ENCODE measurements at regions not wholly inside any gene's neighbourhood (a gene's known extent, or its start where the extent isn't known, plus 50 kb on each side); places are given as distances from the start of the nearest gene placed in this dataset.
"Not testable (repeated sequence)": the region's sequence is repeated elsewhere in the genome, so short reads cannot be mapped to it uniquely, and the experiment has no call there.

DNA sequence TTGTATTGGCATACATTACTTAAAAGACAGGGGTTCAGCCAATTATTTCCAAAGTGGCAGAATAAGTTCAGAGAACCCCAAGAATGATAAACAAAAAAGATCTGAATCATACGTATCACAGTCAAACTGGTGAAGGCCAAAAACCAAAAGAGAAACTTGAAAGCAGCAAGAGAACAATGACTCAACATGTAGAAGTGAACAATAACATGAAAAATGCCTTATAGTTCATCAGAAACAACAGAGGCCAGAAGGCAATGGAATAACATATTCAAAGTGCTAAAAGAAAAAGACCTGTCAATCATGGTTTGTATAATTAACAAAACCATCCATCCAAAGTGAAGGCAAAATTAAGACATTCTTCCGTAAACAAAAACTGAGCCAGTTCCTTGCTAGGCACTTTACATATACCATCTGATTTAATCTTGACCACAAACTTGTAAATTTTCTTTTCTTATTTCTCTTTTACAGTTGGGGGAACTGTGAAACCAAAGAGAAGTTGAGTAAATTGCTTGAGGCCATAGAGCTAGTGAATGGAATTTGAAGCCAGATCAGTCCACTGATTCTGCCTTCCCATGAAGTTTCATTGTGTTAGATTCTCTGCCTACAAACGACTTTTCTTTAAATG is 232.1 kb upstream of the SEL1L start:
- DNase-seq, result no peak

DNA sequence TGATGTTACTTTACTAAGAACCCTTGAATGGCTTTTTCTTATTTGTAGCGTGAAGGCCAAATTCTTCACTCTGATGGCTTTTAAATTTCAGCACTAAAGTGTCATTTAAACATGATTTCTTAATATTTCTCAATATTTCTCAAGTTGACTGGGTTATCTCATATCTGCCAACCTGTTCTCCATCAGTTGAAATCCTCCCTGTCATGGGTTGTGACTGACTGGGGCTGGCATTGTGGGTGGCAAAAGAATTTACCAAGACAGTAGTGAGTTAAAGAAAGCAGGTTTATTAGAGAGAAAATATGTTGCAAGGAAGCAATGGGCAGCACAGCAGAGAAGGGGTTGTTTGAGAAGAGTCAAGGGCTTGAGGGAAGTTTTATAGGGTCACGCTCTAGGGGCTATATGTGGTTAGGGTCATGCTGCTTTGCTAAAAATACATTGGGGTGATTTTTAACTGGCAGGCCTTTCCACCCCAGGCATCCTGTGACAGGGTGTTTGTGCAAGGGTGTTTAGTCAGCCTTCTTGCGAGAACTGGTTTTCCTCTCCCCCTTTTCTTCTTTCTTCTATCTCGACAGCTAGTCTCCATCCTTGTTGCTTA is 232.8 kb upstream of the SEL1L start:
- DNase-seq, result no peak

DNA sequence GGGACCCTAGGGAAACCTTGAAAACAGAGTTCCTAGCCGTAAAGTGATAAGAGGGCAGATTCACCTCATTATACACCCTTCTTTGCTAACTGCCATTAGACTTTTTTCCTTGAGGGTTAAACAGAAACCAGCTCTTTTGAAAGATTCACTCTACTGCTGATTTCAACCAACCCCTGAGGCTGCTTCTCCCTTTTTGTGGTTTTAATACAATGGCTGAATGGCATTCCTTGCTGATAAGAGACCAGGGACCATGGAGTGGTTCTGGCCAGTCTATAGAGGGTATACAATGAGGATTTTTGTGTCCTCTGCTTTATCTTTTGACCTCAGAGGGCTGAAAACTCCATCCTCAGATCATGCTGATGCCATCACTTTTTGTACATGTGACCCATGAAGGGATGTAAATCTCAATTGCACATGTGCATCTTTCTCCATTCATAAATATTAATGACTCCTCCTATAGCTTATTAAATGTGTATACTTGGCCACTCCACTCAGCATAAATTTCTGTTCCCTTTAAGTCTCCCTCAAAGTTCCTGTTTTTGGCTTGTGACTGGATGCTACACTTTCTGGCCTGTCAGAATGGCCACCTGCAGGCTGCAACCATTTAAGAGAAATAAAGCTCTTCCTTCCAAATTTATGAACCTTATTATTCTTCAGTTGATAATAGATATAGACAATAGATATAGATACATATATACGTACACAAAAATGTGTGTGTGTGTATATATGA is 233.8 kb upstream of the SEL1L start:
- DNase-seq, result no peak

DNA sequence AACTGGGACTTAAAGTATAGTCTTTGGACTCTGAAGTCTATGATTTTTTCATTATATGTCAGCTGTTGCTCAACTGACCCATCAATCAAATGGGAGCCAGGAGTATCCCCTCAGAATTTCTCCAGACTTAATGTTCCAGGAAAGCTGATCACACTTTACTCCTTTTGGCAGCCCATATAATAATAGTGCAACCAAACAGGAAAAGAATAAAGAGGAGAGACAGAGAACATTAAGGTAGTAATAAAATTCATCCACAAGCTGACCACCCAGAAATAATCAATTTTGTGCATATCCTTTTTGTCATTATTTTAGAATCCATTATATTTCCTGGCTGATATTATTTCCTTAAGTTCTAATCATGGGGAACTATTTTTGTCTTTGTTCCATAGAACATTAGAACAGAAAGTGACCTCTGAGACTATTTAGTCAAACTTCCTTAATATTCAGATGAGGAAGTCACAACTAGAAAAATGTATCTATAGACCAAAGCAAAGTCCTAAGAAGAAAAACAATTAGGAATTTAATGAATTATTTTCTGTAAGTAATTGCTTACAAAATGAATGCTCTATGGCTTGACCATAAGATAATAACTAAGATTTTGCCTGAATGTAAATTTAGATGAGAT is 238.1 kb upstream of the SEL1L start:
- DNase-seq, result no peak

DNA sequence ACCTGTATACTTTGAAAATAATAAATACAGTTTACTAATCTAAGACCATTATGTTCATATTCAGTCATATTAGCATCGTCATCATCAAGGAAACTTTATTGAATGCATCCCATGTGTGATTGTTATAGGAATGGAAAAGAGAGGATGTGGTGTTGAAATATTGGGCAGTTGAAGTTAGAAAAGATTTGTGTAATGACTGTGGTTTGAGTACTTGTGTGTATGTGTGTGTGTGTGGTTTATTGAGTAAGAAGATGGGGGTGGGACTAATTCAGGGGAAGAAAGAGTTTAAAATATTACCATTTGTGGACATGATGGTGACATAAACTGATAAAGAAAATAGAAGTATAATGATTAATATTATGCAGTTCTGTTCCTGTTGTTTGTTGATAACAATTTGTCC is 238.7 kb upstream of the SEL1L start:
- no peak for DNase-seq

DNA sequence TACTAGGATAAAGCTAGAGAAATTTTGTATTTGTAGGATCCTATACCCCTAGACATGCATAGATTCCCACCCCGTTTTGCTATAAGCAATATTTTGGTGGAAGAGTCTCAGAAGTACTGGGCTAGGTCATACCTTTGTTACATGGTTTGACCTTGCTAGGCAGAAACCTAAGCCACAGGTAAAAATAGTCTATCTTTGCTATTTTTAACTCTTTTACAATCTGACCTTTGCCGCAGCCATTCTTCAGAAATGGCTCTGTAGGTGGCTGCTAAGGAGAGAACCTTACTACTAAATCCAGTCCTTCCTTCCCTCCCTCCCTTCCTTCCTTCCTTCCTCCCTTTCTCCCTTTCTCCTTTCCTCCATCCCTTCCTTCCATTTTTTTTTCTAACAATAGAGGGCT is 242.9 kb upstream of the SEL1L start:
- no peak for DNase-seq

DNA sequence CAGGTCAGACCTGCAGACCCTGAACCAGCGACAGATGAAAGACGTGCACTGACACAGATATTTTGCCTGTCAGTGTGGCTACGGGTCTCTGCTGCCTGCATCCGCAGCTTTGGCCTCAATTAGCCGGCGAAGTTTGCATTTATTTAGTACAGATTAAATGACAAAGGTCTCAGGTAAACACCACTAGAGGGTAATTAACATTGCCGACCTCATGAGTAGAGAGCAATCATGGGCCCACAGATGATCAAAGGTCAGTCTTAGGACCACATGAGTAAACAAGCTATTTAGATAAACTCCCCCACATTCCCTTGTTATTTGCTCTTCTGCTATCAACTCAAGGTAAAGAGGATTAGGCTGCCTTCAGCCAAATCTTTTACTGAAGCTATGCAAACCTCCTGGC is 248.1 kb upstream of the SEL1L start:
- not testable (repeated sequence) for DNase-seq

DNA sequence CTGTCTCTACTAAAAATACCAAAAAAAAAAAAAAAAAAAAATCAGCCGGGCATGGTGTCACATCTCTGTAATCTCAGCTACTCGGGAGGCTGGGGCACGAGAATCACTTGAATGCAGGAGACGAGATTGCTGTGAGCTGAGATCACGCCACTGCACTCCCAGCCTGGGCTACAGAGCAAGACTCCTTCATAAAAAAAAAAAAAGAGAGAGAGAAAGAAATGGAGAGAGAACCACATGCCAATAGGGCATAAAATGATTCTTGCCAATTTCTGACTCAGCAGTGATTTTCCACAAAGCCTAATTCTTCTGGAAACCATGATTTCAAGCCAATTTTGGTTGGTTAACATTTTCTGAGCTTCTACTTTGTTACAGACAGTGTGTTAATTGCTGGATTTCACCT is 250.4 kb upstream of the SEL1L start:
- no peak for DNase-seq

DNA sequence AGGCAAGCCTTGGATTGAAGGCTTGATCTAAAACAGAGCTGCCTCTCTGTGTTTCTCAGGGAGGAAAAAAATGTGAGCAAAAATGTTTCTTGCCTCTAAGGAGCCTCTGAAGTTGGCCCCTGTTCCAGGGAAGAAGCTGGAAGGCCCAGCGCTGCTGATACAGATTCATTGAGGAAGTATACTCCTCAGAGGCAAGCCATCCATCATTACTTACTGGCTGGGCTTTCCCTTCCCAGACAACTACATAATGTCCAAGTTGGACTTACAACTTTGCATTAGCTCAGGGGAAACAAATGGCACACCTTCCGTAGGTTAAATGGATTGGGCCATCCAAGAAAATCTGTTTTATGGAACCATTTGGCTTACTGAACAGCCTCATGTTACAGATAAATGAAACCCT is 263.7 kb upstream of the SEL1L start:
- DNase-seq, result no peak

DNA sequence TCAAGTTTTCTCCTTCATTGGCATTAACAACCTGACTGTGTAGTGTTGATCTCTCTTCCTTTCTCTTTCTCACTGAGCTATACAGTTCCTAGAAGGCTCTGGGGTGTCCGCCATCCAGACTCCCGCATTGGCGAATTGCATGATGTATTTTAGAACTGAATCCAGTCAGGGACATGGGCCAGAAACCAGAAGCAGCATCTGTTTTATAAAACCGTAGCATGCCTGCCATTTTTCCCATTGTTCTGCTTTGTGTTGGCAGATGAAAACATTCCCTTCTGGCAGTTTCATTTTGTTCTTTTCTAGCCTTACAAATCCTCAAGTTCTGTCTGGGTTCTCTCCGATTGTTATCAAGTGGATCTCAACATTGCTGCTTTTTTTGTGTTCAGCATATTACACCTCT is 268.3 kb upstream of the SEL1L start:
- no peak for DNase-seq

DNA sequence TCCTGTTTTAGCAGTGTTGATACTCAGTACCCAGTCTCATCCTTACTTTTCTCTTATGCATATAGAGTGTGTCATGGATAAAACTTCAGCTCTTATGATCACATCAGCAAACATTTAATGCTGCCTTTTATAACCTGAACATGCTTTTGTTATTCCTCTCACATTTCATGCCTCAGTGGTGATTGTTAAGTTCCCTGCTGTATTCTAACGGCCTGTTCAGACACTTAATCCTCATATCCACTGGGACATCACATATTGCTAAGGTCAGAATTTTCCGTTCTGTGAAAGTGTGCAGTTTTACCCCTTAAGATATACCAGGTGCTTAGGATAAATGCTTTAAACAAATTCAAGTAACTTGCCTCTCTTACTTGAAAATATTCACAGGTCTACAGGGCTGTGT is 268.7 kb upstream of the SEL1L start:
- no peak for DNase-seq

DNA sequence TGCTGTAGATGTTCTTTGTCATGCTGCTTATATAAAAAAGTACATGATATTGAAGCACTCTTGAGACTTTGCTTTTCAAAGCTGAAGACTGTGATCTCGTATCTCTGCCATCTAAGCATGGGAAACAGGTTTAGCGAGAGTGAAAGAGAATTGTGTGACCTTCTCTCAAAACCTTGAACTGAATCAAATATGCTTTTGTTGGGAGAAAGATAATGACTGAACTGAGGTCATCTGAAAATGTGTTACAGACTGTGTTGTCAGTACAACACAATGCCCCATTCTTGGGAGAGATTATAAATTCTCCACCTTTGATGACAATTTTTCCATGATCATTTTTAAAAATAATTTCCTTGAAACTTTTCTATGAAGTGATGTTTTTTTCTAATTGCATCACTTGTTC is 272.1 kb upstream of the SEL1L start:
- no peak for DNase-seq

DNA sequence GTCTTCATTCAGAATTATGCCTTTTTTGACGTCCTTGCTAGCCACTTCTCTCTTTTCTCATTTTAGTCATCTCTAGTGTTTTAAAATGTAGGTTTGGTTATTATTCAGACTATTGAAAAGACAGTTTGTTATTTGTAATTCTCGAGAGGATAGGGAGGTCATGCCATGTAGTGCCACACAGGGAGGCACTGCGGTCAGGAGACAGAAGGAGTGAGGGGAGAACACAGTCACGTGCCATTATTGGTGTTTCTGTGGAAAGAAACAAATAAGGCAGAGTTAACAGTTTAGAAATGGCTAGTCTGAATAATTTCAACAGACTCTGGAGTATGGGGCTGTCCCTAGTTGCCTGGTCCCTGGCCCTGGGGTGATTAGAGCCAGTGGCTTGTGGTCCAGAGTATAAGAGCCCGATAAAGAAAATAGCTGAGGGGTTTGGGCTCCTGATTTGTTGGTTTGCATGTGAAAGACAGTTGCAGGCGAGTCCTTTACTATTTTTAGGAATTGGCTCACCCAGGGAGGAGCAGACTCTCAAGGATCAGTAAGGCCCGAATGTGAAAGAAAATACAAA is 278.1 kb upstream of the SEL1L start:
- no peak for DNase-seq

DNA sequence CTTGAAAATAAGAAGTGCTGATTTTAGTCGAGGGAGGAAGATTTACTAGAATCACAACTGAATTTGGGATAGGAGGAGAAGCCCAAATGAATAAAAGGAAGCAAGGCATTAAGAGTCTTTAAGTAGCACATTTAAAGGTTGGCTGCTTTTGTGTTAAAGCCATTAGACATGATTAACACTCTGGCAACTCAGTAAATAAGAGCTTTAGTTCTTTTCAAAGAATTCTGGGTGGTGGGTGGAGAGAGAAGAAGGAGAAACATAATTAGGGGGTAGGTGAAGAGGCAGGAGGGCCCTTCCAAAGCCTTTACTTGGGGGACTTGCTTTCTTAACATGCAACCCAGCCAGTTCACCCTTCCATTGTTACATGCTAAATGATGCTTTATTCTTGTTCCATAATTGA is 284.6 kb upstream of the SEL1L start:
- no peak for DNase-seq

DNA sequence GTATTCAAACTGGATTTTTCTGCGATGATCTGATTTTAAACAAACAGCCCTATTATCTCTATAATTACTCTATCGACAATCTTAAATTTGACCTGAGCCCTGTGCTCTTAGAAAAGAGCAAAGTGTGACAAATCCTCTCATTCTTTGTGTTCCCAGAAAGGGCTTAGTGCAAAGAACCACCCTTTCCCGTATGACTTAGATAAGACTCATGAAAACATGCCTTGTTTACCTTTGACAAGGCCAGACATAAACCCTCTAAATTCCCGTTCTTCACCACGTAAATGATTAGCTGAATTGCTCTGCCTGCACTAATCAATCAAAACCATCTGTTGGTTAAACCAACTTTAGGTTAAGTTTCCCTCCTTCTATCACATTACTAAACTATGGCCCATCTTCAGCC is 285.7 kb upstream of the SEL1L start:
- no peak for DNase-seq

DNA sequence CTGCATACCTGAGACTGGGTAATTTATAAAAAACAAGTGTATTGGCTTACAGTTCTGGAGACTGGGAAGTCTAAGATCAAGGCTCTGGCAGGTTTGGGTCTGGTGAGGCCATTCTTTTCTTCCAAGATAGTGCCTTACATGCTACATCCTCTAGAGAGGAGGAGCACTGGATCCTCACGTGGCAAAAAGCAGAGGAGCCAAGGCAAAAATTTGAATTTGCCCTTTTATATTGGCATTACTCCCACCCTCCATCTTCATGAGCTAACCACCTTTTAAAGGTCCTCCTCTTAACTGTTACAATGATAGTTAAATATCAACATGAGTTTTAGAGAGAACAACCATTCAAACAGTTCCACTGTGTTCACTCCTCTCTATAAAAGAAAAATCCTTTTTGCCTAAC is 286.3 kb upstream of the SEL1L start:
- DNase-seq, result no peak

DNA sequence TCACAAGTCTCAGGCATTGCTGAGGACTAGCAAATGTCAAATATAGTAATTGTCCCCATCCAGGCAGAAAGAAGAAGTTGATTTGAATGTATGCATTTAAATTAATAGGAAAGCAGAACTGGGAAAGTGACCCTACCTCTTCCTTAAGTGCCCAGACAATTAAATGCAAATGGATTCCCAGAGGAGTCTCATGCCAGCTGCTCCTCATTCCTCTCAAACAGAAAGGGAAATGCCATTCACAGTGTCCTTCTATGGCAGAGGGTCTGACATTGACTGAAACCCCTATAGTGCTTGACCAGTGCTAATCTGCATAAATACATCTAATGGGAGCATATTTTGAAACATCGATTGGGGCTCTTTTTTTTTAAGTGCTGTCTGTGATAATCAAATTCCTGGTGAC is 292.4 kb upstream of the SEL1L start:
- DNase-seq, result no peak

DNA sequence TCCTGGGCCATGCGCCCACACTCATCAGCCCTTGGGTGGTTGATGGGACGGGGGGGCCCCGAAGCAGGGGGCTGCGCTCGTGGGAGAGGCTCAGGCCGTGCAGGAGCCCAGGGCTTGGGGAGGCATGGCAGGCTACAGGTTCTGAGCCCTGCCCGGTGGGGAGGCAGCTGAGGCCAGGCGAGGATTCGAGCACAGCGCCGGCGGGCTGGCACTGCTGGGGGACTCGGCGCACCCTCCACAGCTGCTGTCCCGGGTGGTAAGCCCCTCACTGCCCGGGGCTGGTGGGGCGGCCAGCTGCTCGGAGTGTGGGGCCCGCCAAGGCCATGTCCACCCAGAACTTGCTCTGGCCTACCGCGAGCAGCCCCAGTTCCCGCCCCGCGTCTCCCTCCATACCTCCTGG is 295.8 kb upstream of the SEL1L start:
- DNase-seq, result no peak

DNA sequence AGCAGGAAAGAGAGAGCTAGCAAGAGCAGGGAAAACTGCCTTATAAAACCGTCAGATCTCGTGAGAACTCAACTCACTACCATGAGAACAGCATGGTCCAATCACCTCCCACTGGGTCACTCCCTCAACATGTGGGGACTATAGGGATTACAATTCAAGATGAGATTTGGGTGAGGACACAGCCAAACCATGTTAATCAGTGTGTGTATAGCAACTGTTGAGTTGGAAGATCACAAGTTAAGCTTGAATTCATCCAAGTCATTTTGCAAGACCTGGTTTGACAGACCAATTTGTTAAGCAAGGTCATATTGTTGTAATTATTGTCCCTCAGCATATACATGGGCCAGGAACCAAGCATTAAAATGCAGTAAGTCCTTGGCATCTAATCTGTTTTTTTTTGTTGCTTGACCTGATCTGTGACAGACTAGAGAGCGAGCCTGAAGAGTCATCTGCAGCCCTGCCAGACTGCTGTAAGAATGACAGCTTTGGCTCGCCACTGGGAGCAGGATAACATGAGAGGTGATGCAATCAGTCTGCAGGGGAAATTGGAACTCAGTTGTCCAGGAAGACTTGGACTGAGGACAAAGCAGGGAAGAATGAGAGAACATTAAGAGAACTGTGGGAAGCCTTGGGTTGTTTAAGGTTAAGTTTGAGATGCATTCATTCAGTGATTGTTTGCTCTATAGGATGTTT is 297.6 kb upstream of the SEL1L start:
- no peak for DNase-seq

DNA sequence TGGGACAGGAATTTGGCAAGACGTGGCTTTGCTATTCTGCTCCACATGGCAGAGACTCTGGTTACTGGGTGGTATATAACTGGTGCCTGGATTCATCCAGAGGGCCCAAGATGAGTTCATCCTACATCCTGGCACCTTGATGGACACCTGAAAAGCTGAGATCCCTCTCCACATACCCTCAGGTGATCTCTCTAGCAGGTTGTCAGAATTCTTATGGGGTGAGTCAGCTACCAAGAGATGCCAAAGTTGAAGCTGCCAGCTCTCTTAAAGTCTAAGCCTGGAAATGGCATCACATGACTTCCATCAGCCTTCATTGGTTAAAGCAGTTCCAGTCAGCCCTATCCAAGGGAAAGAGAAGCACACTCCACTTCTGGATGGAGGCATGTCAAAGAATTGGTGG is 300.7 kb upstream of the SEL1L start:
- no peak for DNase-seq

DNA sequence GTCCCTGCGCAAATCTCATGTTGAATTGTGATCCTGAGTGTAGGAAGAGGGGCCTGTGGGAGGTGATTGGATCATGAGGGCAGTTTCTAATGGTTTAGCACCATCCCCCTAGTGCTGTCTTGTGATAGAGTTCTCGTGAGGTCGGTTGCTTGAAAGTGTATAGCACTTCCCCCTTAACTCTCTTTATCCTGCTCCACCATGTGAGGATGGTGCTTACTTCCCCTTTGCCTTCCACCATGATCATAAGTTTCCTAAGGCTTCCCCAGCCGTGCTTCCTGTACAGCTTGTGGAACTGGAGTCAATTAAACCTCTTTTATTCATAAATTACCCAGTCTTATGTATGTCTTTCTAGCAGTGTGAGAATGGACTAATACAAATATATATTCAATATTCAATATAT is 303.7 kb upstream of the SEL1L start:
- DNase-seq, result no peak

DNA sequence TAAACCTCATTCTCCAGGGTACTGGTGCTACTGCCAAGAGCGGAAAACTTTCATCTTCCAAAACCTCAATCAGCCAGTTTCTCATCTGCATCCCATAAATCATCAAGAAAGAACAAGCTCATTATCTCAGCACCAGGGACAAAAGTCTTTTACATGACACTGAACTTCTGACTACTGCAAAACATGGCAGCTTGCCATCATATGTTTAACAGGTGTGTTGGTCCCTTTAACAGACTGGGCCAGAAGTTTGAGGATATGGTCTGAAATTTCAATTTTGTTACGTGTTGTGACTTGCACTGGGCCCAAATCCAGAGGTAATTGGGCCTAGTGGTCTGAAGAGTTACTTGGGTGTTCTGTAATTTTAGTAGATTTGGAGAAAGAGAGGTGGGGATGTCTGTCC is 305.4 kb upstream of the SEL1L start:
- no peak for DNase-seq

DNA sequence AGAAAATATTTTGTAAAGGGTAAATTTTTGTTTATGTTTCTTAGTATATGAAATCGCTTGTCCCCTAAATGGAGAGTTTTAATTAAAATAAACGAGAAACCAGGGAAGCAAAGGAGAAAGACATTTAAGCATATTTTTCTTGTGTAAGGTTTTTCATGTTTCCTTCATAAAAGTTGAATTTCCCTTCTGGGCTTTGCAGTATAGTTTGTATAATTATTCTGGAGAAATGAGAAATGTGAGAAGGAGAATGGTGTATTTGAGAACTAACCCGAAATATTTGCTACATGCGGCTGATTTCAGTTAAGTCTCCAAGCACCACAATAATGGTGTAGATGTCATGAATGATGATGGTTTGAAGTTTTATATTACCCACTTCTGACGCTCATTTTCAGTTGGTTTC is 307.7 kb upstream of the SEL1L start:
- DNase-seq, result no peak
